NCI-H748 (cell line): ENCODE measurements at regions not wholly inside any gene's neighbourhood (a gene's known extent, or its start where the extent isn't known, plus 50 kb on each side); places are given as distances from the start of the nearest gene placed in this dataset.
"Not testable (repeated sequence)": the region's sequence is repeated elsewhere in the genome, so short reads cannot be mapped to it uniquely, and the experiment has no call there.

Experiments used
- DNase-seq: peaks from one replicate; lab custom pipeline; 2025; ENCODE audit not compliant: unreplicated experiment; lab: John Stamatoyannopoulos, UW

GRCh38 chr21:22691658-22692057 lies 1693.4 kb downstream of the NCAM2 start:
- DNase-seq: no peak

GRCh38 chr21:22703521-22703920 lies 1705.3 kb downstream of the NCAM2 start:
- no peak for DNase-seq

- no peak for DNase-seq
These were observed 1712.5 kb downstream of the NCAM2 start for GRCh38 chr21:22710721-22711120.

GRCh38 chr21:22711636-22712035 lies 1713.4 kb downstream of the NCAM2 start:
- DNase-seq: no peak

- DNase-seq: no peak
These were observed 1727.2 kb downstream of the NCAM2 start for GRCh38 chr21:22725436-22725835.

- peak; percentile 32 for DNase-seq
These were observed 1729.9 kb downstream of the NCAM2 start for GRCh38 chr21:22728091-22728490.

GRCh38 chr21:22743085-22743484 lies 1744.9 kb downstream of the NCAM2 start:
- no peak for DNase-seq

GRCh38 chr21:22754746-22755145 lies 1756.5 kb downstream of the NCAM2 start:
- no peak for DNase-seq

- DNase-seq: peak; percentile 11
These were observed 1760.3 kb downstream of the NCAM2 start for GRCh38 chr21:22758478-22758877.

- DNase-seq: no peak
These were observed 1764.3 kb downstream of the NCAM2 start for GRCh38 chr21:22762463-22762862.

- DNase-seq: peak; percentile 13
These were observed 1765.2 kb downstream of the NCAM2 start for GRCh38 chr21:22763442-22763841.

- DNase-seq: no peak
These were observed 1766.0 kb downstream of the NCAM2 start for GRCh38 chr21:22764222-22764621.

GRCh38 chr21:22791376-22791775 lies 1793.2 kb downstream of the NCAM2 start:
- DNase-seq: peak; percentile 82

GRCh38 chr21:22791986-22792560 lies 1793.9 kb downstream of the NCAM2 start:
- DNase-seq: peak; percentile 71

GRCh38 chr21:22795091-22795490 lies 1796.9 kb downstream of the NCAM2 start:
- peak; percentile 3 for DNase-seq

- DNase-seq: no peak
These were observed 1797.4 kb downstream of the NCAM2 start for GRCh38 chr21:22795644-22796043.

GRCh38 chr21:22796147-22796546 lies 1797.9 kb downstream of the NCAM2 start:
- no peak for DNase-seq

GRCh38 chr21:22804151-22804550 lies 1805.9 kb downstream of the NCAM2 start:
- no peak for DNase-seq

- no peak for DNase-seq
These were observed 1808.1 kb downstream of the NCAM2 start for GRCh38 chr21:22806278-22806677.

GRCh38 chr21:22813201-22813600 lies 1815.0 kb downstream of the NCAM2 start:
- no peak for DNase-seq

GRCh38 chr21:22818681-22819485 lies 1820.7 kb downstream of the NCAM2 start:
- DNase-seq: not testable (repeated sequence)

- no peak for DNase-seq
These were observed 1829.2 kb downstream of the NCAM2 start for GRCh38 chr21:22827422-22827821.

GRCh38 chr21:22842875-22843274 lies 1844.7 kb downstream of the NCAM2 start:
- peak; percentile 57 for DNase-seq
